GM13977 (cell line): ENCODE measurements at regions not wholly inside any gene's neighbourhood (a gene's known extent, or its start where the extent isn't known, plus 50 kb on each side); places are given as distances from the start of the nearest gene placed in this dataset.
"Not testable (repeated sequence)": the region's sequence is repeated elsewhere in the genome, so short reads cannot be mapped to it uniquely, and the experiment has no call there.

Experiments used
- DNase-seq: peaks from one replicate; pipeline ENCODE4 v3.0.0; 2012; ENCODE audit warnings: low spot score
- CTCF ChIP-seq: IDR thresholded peaks from 2 replicates; pipeline ENCODE4 v1.5.1; 2012; ENCODE audit warnings: mild to moderate bottlenecking, control low read depth; ENCODE audit not compliant: insufficient read depth; ENCODE audit errors: extremely low read depth, missing control alignments
- in situ Hi-C: fragments of 300-500 bp; cut with MboI; formaldehyde crosslinking; loops from one replicate; pipeline ENCODE4 v1.12.0; 2022; ENCODE audit warnings: low sequenced_read_pairs, low pct_unique_long_range_greater_than_20kb, mixed read lengths, inconsistent platforms; ENCODE audit not compliant: unreplicated experiment

- DNase-seq = no peak
- in situ Hi-C loops = no loop called here
- TF ChIP-seq CTCF = no peak
Measured at GRCh38 chr1:30660241-30660640, 63.1 kb downstream of the MATN1 start.

- no peak for TF ChIP-seq CTCF
- no peak for DNase-seq
- in situ Hi-C loops = no loop called here
Measured at GRCh38 chr1:30659702-30660101, 63.7 kb downstream of the MATN1 start.

DNA sequence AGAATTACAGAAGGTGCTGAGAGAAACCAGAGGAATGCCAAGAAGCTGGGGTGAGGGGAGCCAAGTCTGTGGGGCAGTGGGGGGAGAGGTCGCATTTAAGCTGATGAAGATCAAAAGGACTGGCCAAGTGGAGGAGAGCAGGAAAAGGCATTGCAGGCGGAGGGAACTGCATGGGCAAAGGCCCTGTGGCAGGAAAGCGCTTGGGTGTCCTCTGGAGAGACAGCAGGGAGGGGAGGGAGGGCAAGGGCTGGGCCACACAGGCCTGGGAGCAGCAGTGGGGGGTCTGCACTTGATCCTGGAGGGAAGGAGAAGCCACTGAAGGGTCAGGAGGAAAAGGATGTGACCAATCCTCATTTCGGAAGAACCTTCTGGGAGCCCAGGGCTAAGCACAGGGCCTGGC lies 65.0 kb downstream of the MATN1 start:
- in situ Hi-C loops = not testable (repeated sequence)

GRCh38 chr1:30658014-30658336 lies 65.4 kb downstream of the MATN1 start:
- no peak for DNase-seq
- in situ Hi-C loops = no loop called here
- no peak for TF ChIP-seq CTCF

More for the DNA sequence above, 65.0 kb downstream of the MATN1 start:
- DNase-seq = not testable (repeated sequence)

DNA sequence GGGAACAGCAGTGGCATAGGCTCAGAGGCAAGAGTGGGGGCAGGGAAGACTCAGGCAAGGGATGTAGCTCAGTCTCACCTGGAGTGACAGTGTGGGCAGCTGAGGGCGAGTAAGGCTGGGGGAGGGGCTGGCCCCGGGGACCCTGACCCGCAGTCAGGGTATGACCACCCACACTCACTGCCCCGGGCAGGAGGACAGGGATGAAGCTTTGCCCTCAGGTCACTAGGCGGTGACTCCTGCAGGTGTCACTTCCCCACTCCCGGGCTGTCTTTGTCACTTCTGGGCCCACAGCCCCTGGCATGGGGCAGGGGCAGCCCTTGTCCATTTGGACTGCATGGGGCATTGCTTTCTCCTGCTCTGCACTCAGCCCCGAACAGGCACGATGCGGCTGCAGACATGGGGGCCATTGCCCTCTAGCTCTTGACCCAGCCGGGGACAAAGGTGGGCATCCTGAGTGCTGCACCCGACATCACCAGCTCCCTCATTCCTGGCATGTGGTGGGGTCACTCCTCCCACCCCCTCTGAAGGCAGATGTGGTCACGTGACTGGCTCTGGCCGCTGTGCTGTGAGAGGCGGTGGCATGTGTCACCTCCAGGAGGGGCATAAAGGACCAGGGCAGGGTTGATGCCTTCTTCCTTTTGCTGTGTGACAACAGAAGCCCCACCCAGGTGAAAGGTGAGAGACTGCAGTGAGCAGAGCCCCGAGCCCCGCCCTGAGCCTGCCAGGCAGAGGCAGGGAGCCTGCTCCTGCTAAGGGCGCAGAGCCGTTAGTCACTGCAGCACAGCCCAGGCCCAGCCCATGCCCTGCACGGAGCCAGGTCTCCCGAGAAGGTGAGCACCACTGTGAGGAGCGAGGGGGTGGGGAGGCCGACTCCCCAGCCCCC lies 66.0 kb downstream of the MATN1 start:
- in situ Hi-C loops = no loop called here
- TF ChIP-seq CTCF = no peak
- DNase-seq = no peak

DNA sequence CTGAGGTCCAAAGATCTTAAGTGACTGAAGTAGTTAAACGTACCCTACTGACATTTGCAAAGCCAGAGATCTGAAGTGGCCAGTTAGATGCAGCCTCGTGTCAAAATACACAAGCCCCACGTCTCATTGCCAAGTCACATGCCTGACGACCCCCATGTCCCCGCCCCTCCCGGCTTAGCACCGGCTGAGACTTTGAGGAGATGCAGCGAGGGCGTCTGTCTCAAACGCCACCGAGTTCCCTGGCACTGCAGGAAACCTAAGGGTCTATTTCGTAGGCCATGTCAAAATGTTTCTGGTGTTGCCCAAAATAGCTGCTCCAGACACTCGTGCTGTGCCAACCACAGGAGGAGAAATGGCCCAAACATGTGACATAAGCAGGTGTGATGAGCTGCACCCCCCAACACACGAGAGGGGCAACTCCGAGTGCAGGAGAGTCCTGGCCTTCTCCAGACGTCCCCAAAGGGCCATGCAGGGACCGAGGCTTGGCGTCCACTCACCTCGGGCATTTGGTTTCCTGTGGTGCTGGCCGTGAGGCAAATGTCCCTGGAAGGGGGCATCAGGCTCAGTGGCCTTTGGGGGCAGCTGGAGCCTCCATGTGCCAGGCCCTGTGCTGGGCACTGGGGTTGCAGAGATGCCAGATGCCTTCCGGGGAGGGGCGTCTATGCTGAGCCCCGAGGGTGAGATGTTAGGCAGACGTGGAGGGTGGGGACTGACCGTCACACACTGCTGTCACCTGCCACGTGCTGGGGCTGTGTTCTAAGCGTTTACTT lies 67.0 kb downstream of the MATN1 start:
- no peak for DNase-seq
- TF ChIP-seq CTCF = no peak
- in situ Hi-C loops = no loop called here

DNA sequence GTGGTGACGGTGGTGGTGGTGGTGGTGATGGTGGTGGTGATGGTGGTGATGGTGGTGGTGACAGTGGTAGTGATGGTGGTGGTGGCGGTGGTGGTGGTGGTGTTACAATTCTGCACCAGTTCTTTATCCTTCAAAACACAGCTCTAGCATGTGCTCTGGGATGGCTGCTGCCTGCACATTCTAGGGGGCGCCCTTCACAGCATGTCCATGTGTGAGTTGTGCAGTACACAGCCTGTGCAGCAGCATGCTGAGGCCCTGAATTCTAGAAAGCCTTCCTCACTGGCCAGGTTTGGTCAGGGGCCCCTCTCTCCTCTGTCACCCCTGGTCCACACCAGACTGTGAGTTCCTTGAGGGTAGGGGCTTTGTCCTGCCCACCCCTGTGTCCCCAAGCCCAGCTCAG lies 67.7 kb downstream of the MATN1 start:
- DNase-seq = no peak
- TF ChIP-seq CTCF = no peak
- in situ Hi-C loops = no loop called here
